Tibial nerve (tissue), 4 donors: ENCODE measurements at regions not wholly inside any gene's neighbourhood (a gene's known extent, or its start where the extent isn't known, plus 50 kb on each side); places are given as distances from the start of the nearest gene placed in this dataset.
"Not testable (repeated sequence)": the region's sequence is repeated elsewhere in the genome, so short reads cannot be mapped to it uniquely, and the experiment has no call there.

ENCODE experiments used
- DNase-seq, 2 donors: peaks; one replicate each; pipeline ENCODE4 v3.0.0-alpha.2; 2019; ENCODE audit warnings: low spot score in 2 of 2
- H3K27ac ChIP-seq, 4 donors: fragments of 200-600 bp; sonication (generic) in 3 of 4; one replicate each; pipeline ENCODE4 v1.5.1; 2017 to 2019; ENCODE audit warnings: mild to moderate bottlenecking in 1 of 4
- H3K27me3 ChIP-seq, 2 donors: fragments of 200-600 bp; sonication (generic) in 1 of 2; one replicate each; pipeline versions ENCODE4 v1.5.1 to v1.6.0; 2017 to 2019
- H3K36me3 ChIP-seq, 3 donors: fragments of 200-600 bp; sonication (generic); one replicate each; pipeline ENCODE4 v1.5.1; 2018 to 2019
- H3K4me1 ChIP-seq, 4 donors: fragments of 200-600 bp; sonication (generic) in 3 of 4; one replicate each; pipeline ENCODE4 v1.5.1; 2017 to 2019
- H3K4me3 ChIP-seq, 4 donors: fragments of 200-600 bp; sonication (generic) in 3 of 4; one replicate each; pipeline ENCODE4 v1.5.1; 2017 to 2019; ENCODE audit warnings: mild to moderate bottlenecking in 1 of 4, moderate library complexity in 1 of 4
- H3K9me3 ChIP-seq, 4 donors: fragments of 200-600 bp; sonication (generic) in 3 of 4; one replicate each; pipeline ENCODE4 v1.5.1; 2017 to 2019
- EP300 ChIP-seq, 2 donors: sonication (generic); formaldehyde crosslinking; IDR thresholded peaks; one replicate each; pipeline ENCODE4 v1.6.1; 2017; ENCODE audit warnings: antibody characterized with exemption in 2 of 2, mild to moderate bottlenecking in 1 of 2
- POLR2A ChIP-seq, 2 donors: fragments of 450-650 bp; IDR thresholded peaks; one replicate each; pipeline ENCODE4 v1.6.1; 2017; ENCODE audit warnings: antibody characterized with exemption in 2 of 2, mild to moderate bottlenecking in 2 of 2, moderate library complexity in 2 of 2
- WGBS, 2 donors: methylation state at CpG; one replicate each; pipeline ENCODE4 v1.1.5; 2018; 5-methylcytosine and 5-hydroxymethylcytosine counted together
- TF ChIP-seq, protein P1 (sequence below), 5 experiments: fragments of 200-600 bp in 3 of 5; fragments of 450-650 bp in 2 of 5; sonication (generic) in 3 of 5; IDR thresholded peaks; one replicate each; pipeline ENCODE4 v1.5.1; 2016 to 2019; ENCODE audit warnings: antibody characterized with exemption in 5 of 5, mild to moderate bottlenecking in 3 of 5, moderate library complexity in 2 of 5

DNA sequence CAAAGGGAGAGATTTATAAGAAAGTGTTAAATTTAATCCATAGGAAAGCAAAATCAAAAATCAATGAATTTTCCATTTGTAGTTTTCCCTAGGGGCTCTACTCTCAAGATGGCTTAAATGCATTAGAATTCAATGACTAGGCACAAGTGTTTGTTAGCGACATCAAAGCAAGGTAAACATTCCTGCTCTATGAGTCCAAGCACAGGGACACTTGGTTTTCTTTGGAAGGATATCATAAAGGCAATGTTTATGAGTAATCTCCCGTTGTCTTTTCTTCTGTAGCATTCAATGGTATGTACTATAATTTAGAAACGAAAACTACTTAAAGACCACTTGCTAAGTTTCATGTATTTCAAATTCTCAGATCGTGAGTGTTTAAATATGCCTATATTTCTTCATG, 54.8 kb upstream of the ZNF717 start:
- not testable (repeated sequence) for H3K4me1 ChIP-seq, H3K9me3 ChIP-seq, DNase-seq, H3K27me3 ChIP-seq, H3K4me3 ChIP-seq, H3K36me3 ChIP-seq, H3K27ac ChIP-seq
- 75 to 80% methylated on average over 4 of the region's 4 CpGs for WGBS, 2 donors

DNA sequence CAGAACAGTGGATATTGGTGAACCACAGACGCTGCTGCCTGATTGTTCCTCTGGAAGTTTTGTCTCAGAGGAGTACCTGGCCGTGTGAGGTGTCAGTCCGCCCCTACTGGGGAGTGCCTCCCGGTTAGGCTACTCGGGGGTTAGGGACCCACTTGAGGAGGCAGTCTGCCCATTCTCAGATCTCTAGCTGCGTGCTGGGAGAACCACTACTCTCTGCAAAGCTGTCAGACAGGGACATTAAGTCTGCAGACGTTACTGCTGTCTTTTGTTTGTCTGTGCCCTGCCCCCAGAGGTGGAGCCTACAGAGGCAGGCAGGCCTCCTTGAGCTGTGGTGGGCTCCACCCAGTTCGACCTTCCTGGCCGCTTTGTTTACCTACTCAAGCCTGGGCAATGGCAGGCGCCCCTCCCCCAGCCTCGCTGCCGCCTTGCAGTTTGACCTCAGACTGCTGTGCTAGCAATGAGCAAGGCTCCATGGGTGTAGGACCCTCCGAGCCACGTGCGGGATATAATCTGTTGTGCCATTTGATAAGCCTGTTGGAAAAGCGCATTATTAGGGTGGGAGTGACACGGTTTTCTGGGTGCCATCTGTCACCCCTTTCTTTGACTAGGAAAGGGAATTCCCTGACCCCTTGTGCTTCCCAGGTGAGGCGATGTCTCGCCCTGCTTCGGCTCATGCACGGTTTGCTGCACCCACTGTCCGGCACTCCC, 65.1 kb upstream of the ZNF717 start:
- DNase-seq, H3K36me3 ChIP-seq, H3K4me1 ChIP-seq, H3K27ac ChIP-seq, H3K27me3 ChIP-seq, H3K4me3 ChIP-seq: not testable (repeated sequence)
- WGBS, 2 donors: 67 to 77% methylated on average over 22 of the region's 22 CpGs
- peaks cover 0 to 15% (median 0%) of the 10 kb centered on the region in 4 donors for H3K9me3 ChIP-seq

DNA sequence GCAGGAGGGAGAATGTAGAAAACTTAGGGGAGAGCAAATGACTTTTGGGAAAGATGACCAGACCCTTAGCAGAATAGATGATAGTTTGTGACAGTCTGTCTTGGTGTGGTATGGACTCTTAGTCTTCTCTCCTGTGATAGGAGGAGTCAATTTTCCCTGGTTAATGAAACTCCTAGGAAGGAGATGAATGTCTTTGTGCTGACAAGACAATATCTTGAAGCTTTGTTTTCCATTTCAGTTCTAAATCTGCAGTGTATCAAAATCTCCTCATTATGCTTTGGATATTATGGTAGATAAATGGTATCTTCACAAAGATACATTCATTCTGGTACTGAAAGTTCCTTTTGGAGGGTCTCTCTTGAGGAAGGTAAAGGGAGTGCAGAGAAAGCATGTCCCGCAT, 77.8 kb upstream of the ZNF717 start:
- WGBS, 2 donors: 86 to 97% methylated on average over 1 of the region's 1 CpG

DNA sequence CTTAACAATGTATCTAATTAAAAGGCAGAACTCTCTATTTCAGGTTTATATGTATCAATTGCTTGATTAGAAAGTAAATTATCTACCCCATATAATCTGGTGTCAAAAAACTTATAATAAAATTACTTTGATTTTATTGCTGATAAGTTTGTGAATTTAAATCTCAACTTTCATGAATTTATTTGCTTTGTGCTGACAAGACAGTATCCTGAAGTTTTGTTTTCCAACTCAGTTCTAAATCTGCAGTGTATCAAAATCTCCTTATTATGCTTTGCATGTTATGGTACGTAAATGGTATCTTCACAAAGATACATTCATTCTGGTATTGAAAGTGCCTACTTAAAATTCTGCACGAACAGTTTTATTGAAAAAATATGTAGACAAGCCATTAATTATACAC, 78.5 kb upstream of the ZNF717 start:
- Histone ChIP-seq H3K27ac (no peak overlapping the region), H3K36me3 (no peaks in the 10 kb centered on the region), H3K4me1 (no peaks in the 10 kb centered on the region), H3K27me3 (no peaks in the 10 kb centered on the region), H3K9me3 (no peaks in the 10 kb centered on the region), H3K4me3 (no peak overlapping the region)
- WGBS, 2 donors: 28 to 36% methylated on average over 2 of the region's 2 CpGs
- TF ChIP-seq, protein P1, sequence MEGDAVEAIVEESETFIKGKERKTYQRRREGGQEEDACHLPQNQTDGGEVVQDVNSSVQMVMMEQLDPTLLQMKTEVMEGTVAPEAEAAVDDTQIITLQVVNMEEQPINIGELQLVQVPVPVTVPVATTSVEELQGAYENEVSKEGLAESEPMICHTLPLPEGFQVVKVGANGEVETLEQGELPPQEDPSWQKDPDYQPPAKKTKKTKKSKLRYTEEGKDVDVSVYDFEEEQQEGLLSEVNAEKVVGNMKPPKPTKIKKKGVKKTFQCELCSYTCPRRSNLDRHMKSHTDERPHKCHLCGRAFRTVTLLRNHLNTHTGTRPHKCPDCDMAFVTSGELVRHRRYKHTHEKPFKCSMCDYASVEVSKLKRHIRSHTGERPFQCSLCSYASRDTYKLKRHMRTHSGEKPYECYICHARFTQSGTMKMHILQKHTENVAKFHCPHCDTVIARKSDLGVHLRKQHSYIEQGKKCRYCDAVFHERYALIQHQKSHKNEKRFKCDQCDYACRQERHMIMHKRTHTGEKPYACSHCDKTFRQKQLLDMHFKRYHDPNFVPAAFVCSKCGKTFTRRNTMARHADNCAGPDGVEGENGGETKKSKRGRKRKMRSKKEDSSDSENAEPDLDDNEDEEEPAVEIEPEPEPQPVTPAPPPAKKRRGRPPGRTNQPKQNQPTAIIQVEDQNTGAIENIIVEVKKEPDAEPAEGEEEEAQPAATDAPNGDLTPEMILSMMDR (IDR thresholded peaks at IDR 0.05): no peak
- no peak for TF ChIP-seq EP300 (IDR thresholded peaks at IDR 0.05)
- TF ChIP-seq POLR2A (IDR thresholded peaks at IDR 0.05): no peak
- DNase-seq: no peak

More for the DNA sequence above, 77.8 kb upstream of the ZNF717 start:
- H3K4me1 ChIP-seq: no peaks in the 10 kb centered on the region
- DNase-seq: no peak
- no peak overlapping the region for H3K4me3 ChIP-seq
- H3K36me3 ChIP-seq: no peaks in the 10 kb centered on the region
- no peaks in the 10 kb centered on the region for H3K9me3 ChIP-seq
- no peaks in the 10 kb centered on the region for H3K27me3 ChIP-seq
- TF ChIP-seq, protein P1 (IDR thresholded peaks at IDR 0.05): no peak
- no peak for TF ChIP-seq EP300 (IDR thresholded peaks at IDR 0.05)
- TF ChIP-seq POLR2A (IDR thresholded peaks at IDR 0.05): no peak
- no peak overlapping the region for H3K27ac ChIP-seq

DNA sequence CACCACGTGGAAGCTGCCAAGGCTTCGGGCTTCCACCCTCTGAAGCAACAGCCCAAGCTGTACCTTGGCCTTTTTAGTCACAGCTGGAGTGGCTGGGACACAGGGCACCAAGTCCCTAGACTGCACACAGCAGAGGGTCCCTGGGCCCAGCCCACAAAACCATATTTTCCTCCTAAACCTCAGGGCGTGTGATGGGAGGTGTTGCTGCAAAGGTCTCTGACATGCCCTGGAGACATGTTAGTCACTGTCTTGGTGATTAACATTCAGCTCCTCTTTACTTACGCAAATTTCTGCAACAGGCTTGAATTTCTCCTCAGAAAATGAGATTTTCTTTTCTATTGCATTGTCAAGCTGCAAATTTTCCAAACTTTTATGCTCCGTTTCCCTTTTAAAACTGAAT, 98.4 kb upstream of the ZNF717 start:
- 75 to 80% methylated on average over 5 of the region's 5 CpGs for WGBS, 2 donors
- H3K27ac ChIP-seq, H3K4me3 ChIP-seq, DNase-seq, H3K36me3 ChIP-seq, H3K4me1 ChIP-seq, H3K9me3 ChIP-seq, H3K27me3 ChIP-seq: not testable (repeated sequence)

DNA sequence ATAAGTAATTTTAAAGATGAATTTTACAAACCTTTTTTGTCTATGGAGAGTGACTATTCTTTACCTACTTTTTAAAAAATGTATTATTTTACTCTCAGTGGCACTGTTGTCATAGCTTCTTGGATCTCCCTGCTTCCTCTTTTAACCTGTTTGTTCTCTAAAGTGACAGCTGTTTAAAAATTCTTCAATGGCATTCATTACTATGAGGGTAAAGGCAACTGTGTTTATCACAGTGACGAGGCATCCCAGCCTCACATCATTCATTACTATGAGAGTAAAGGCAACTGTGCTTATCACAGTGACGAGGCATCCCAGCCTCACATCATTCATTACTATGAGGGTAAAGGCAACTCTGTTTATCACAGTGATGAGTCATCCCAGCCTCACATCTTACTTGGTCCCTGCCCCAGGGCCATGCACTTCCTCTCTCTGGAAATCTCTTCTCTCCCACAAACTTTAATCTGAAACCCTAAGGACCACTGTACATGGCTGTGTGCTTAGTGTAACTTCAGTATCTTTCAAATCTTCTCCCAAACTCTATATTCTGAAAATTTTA, 101.7 kb upstream of the ZNF717 start:
- H3K4me3 ChIP-seq: no peak overlapping the region
- H3K4me1 ChIP-seq: no peaks in the 10 kb centered on the region
- no peaks in the 10 kb centered on the region for H3K36me3 ChIP-seq
- TF ChIP-seq, protein P1 (IDR thresholded peaks at IDR 0.05): no peak
- TF ChIP-seq EP300 (IDR thresholded peaks at IDR 0.05) (no peak), POLR2A (IDR thresholded peaks at IDR 0.05) (no peak)
- H3K9me3 ChIP-seq: no peaks in the 10 kb centered on the region
- 58 to 70% methylated on average over 2 of the region's 2 CpGs for WGBS, 2 donors
- DNase-seq: no peak
- no peaks in the 10 kb centered on the region for H3K27me3 ChIP-seq
- H3K27ac ChIP-seq: no peak overlapping the region

DNA sequence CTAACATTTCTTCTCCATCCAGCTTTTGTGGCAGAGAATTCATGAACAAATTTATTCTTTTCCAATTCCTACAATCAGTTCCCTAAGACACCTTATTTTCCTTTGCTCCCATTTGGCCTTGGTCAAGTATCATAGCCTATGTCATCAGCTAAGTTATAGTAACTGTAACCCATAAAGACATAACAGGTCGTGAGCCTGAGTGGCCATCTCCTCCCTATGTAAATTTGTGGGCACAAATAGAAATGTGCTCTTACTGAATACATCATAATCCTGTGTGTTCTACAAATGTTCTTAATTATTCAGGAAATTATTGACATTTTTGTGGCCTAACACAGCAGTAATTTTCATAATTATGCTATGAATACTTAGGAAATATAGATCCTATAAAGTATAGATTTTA, 108.9 kb upstream of the ZNF717 start:
- H3K27me3 ChIP-seq: no peaks in the 10 kb centered on the region

More for the DNA sequence above, 108.9 kb upstream of the ZNF717 start:
- no peak for DNase-seq
- TF ChIP-seq, protein P1 (IDR thresholded peaks at IDR 0.05): no peak
- TF ChIP-seq POLR2A (IDR thresholded peaks at IDR 0.05) (no peak), EP300 (IDR thresholded peaks at IDR 0.05) (no peak)
- H3K4me3 ChIP-seq: no peak overlapping the region
- no peaks in the 10 kb centered on the region for H3K9me3 ChIP-seq
- 75 to 77% methylated on average over 1 of the region's 1 CpG for WGBS, 2 donors
- H3K4me1 ChIP-seq: no peaks in the 10 kb centered on the region
- H3K36me3 ChIP-seq: no peaks in the 10 kb centered on the region
- H3K27ac ChIP-seq: no peak overlapping the region
